ENCODE measurements at regions not wholly inside any gene's neighbourhood (a gene's known extent, or its start where the extent isn't known, plus 50 kb on each side); places are given as distances from the start of the nearest gene placed in this dataset.

GRCh38 chr4:152109531-152110509 lies 349.0 kb upstream of the GATB start:
- DNase-seq = no peak

GRCh38 chr4:152107736-152108500 lies 347.1 kb upstream of the GATB start:
- no peak for DNase-seq

- DNase-seq = no peak
Measured at GRCh38 chr4:152106781-152107321, 346.0 kb upstream of the GATB start.

- peak; percentile 33 to 40 for DNase-seq
Measured at GRCh38 chr4:152106113-152106763, 345.4 kb upstream of the GATB start.

- DNase-seq = no peak
Measured at GRCh38 chr4:152104901-152105357, 344.1 kb upstream of the GATB start.

- DNase-seq = no peak
Measured at GRCh38 chr4:152104356-152104755, 343.5 kb upstream of the GATB start.

- DNase-seq = no peak
Measured at GRCh38 chr4:152103181-152103901, 342.5 kb upstream of the GATB start.

GRCh38 chr4:152102436-152103000 lies 341.7 kb upstream of the GATB start:
- no peak for DNase-seq

GRCh38 chr4:152101556-152102435 lies 341.0 kb upstream of the GATB start:
- peak in 1 of 2 donors; percentile 19 for DNase-seq

- peak; percentile 81 to 86 for DNase-seq
Measured at GRCh38 chr4:152100379-152101201, 339.8 kb upstream of the GATB start.

- DNase-seq = no peak
Measured at GRCh38 chr4:152099981-152100378, 339.2 kb upstream of the GATB start.

- DNase-seq = peak in 1 of 2 donors; percentile 17
Measured at GRCh38 chr4:152099555-152099954, 338.7 kb upstream of the GATB start.

GRCh38 chr4:152099061-152099425 lies 338.2 kb upstream of the GATB start:
- DNase-seq = no peak

- no peak for DNase-seq
Measured at GRCh38 chr4:152098365-152099060, 337.7 kb upstream of the GATB start.

- DNase-seq = no peak
Measured at GRCh38 chr4:152097371-152097770, 336.6 kb upstream of the GATB start.

- no peak for DNase-seq
Measured at GRCh38 chr4:152095701-152096070, 334.9 kb upstream of the GATB start.

- no peak for DNase-seq
Measured at GRCh38 chr4:152094970-152095700, 334.3 kb upstream of the GATB start.

- no peak for DNase-seq
Measured at GRCh38 chr4:152091405-152091804, 330.6 kb upstream of the GATB start.

GRCh38 chr4:152090543-152090942 lies 329.7 kb upstream of the GATB start:
- DNase-seq = peak in 1 of 2 donors; percentile 6
